Gastroesophageal sphincter (tissue), 3 donors: ENCODE measurements at regions not wholly inside any gene's neighbourhood (a gene's known extent, or its start where the extent isn't known, plus 50 kb on each side); places are given as distances from the start of the nearest gene placed in this dataset.

Experiments used
- POLR2A ChIP-seq, 2 donors: fragments of 450-650 bp; IDR thresholded peaks; one replicate each; pipeline ENCODE4 v1.6.1; 2017; ENCODE audit warnings: antibody characterized with exemption in 2 of 2, mild to moderate bottlenecking in 2 of 2, moderate library complexity in 1 of 2
- TF ChIP-seq, protein P1 (sequence below), 4 experiments: fragments of 200-600 bp in 2 of 4; fragments of 450-650 bp in 2 of 4; sonication (generic) in 1 of 4; IDR thresholded peaks; one replicate each; pipeline ENCODE4 v1.5.1; 2017 to 2019; ENCODE audit warnings: antibody characterized with exemption in 4 of 4, mild to moderate bottlenecking in 2 of 4, moderate library complexity in 2 of 4

DNA sequence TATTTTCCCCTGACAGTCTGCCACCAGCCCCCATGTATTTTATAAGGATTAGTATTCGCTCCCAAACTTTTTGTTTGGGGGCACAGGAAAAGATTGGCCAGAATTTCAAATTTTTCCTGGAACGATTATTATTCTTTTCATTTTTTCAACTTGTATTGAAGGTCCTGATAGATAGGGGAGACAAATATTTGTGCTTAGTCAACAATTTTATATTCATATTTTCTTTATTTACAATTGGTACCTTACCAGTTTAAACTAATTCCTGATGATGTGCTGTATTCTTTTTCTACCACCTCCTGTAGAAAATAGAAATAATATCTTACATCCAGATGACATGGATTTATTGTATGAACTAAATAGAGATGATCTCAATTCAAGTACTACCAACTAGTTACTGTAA lies 60.7 kb upstream of the TSLP start:
- TF ChIP-seq, protein P1, sequence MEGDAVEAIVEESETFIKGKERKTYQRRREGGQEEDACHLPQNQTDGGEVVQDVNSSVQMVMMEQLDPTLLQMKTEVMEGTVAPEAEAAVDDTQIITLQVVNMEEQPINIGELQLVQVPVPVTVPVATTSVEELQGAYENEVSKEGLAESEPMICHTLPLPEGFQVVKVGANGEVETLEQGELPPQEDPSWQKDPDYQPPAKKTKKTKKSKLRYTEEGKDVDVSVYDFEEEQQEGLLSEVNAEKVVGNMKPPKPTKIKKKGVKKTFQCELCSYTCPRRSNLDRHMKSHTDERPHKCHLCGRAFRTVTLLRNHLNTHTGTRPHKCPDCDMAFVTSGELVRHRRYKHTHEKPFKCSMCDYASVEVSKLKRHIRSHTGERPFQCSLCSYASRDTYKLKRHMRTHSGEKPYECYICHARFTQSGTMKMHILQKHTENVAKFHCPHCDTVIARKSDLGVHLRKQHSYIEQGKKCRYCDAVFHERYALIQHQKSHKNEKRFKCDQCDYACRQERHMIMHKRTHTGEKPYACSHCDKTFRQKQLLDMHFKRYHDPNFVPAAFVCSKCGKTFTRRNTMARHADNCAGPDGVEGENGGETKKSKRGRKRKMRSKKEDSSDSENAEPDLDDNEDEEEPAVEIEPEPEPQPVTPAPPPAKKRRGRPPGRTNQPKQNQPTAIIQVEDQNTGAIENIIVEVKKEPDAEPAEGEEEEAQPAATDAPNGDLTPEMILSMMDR (IDR thresholded peaks at IDR 0.05) = no peak
- TF ChIP-seq POLR2A (IDR thresholded peaks at IDR 0.05) = no peak
